GM19240 (cell line): ENCODE measurements at regions not wholly inside any gene's neighbourhood (a gene's known extent, or its start where the extent isn't known, plus 50 kb on each side); places are given as distances from the start of the nearest gene placed in this dataset.
"Not testable (repeated sequence)": the region's sequence is repeated elsewhere in the genome, so short reads cannot be mapped to it uniquely, and the experiment has no call there.

Source experiments
- DNase-seq: peaks from one replicate; pipeline ENCODE4 v3.0.0; 2011; ENCODE audit warnings: low spot score; ENCODE audit not compliant: insufficient read length

DNA sequence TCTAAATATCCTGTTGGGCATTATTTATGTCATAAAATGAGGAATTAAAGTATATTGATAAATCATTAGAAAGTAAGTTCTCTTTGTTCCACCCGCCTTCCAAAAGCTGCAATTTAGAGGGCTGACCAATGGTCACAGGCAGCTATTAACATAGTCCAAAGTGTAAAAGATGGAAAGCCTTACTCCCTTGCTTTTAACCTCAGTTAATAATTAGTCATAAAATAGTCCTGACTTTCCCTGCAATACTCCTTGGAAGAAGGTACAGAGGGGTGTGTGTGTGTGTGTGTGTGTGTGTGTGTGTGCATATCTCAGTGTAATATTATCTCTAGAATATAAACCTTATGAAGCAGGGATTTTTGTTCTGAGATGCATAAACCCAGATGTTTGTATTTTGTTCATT, 275.4 kb downstream of the FAT4 start:
- DNase-seq = no peak

- DNase-seq = no peak
Measured at GRCh38 chr4:125591290-125591689, 276.5 kb downstream of the FAT4 start.

DNA sequence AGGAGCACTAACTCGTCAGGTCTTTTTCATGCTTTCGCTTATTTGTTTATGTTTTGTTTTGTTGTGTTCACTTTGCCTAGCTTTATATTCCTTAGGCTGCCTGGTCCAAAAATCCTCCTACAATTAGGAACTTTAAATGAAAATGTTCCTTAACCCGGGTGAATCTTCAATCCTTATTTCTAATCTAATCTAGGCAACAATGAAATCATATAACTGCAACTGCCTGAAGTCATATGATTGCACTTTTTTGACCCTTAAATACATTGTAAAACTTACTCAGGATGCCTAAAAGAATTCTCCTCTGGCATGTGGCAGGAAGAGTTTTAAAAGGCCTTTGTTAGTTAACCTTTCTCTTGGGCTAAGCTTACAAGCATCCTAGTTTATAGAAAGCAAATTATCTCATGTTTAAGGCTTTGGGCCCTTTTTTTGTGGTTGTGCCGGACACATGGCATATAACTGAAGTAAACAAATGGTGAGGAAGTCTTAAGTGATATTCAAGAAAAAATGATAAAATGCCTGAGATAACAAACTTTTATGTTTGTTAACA, 279.4 kb downstream of the FAT4 start:
- no peak for DNase-seq

- DNase-seq = not testable (repeated sequence)
Measured at GRCh38 chr4:125605926-125606325, 291.2 kb downstream of the FAT4 start.

DNA sequence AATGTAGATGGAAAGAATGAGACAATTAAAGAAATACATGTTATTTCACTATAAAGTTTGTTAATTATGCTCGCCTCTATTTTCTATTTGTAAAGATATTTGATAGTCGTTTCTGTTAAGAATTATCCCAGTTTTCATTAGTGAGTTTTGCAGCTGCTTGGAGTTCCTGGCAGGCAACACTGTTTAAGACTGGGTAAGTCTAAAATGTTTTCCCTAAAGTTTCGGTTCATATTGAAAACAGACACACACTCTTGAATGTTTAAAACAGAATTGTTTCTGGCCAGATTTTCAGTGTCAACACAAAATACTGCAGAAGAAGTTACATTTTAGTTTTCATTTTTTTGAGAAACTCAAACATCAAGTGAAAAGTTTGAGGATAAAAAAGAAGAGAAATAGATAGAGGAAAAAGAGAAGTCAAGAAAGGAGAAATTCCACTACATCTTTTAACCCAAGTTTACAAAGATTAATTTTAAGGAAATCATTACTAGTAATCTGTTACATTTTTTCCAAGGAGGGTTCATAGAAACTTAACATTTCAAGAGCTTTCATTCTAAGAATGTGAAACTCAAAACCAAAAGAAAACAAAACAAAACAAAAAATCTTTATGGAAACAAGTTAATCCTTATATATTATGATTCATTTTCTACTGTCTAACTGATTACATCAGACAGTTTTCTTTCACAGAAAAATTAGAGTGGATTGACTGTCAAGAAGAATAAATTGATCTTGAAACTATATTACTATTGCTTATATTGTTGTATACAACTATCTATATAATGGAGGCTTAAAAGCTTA, 305.5 kb downstream of the FAT4 start:
- DNase-seq = no peak

DNA sequence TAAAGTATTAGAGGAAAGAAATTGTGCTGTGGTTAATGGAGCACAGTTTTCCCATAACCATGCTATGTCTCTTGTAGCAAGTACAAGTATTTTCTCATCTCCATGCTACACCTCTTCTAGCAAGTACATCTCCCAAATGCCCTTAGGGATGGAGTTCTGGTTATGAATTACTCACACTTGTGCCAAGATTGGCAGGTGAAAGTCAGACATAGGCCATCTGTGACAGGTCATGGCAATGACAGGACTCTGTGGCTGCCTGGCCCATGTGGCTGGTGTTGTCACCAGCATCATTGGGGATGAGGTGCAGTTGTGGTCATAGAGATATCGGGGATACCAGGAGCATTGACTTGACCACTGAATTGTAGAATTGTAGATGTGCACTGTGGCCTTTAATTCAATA, 310.2 kb downstream of the FAT4 start:
- DNase-seq = no peak

GRCh38 chr4:125626946-125627345, 312.2 kb downstream of the FAT4 start:
- DNase-seq = no peak

DNA sequence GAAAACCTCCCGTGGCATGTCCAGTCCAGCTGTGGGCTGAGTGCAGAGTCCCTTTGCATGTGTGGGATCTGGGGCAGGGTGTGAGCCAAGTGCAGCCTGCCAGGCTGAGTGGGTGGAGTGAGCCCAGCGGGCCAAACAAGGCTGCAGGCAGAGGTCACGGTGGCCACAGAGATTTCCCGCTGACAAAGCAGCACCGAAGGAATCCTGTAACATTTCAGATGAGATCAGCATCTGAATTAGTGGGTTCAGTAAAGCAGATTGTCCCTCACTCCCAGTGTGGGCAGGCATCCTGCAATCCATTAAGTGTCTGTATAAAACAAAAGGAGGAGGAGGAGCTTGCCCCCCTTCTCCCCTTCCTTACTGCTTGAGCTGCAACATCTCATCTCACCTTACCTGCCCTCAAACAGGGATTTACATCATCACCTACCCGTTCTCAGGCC, 324.4 kb downstream of the FAT4 start:
- no peak for DNase-seq

DNA sequence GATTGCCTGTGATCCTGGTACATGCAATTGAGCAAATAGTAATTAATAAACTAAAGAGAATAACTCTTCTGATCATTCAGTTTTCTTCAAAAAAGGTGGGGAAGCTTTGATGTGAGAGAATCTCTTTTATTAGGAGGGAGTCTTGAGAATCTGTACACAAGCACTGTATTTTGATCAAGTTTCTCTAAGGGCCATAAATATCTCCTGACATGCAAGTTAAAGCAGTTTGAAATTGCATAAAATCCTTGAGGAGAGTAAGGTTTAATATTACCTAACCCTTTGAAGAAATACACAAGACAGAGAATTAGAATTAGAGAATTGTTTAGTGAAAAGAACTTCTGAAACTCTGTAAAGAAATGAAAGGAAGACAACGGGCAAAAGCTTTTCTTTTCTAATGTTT, 326.9 kb downstream of the FAT4 start:
- no peak for DNase-seq

GRCh38 chr4:125642645-125643044, 327.9 kb downstream of the FAT4 start:
- DNase-seq = no peak

DNA sequence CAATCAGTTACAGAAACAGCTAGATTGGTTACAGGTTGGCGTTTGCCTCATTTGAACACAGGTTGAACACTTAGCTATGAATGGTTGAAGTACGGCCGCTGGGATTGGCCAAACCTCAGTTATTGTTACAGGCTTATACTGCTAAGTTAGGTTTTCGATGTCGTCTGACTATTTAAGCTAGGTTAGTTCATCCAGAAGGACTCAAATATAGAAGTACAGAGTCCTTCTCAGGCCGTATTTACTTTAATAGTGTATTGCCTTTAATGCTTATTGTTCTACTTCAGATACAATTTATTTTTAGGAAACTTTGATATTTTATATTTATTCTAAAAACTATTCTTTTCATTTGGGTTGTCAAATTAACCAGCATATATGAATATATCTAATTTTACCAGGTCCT, 334.7 kb downstream of the FAT4 start:
- no peak for DNase-seq

- DNase-seq = no peak
Measured at GRCh38 chr4:125650557-125650956, 335.8 kb downstream of the FAT4 start.

DNA sequence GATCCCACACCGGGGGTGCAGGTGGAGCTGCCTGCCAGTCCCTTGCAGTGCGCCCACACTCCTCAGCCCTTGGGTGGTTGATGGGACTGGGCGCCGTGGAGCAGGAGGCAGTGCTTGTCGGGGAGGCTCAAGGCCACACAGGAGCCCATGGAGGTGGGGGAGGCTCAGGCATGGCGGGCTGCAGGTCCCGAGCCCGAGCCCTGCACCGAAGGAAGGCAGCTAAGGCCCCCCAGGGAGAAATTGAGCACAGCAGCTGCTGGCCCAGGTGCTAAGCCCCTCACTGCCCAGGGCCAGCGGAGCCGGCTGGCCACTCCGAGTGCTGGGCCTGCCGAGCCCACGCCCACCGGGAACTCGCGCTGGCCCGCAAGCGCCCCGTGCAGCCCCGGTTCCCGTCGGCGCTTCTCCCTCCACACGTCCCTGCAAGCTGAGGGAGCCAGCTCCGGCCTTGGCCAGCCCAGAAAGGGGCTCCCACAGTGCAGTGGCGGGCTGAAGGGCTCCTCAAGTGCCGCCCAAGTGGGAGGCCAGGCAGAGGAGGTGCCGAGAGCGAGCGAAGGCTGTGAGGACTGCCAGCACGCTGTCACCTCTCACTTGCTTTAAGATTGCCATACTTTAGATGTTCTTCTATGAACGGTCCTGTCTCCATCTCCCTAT, 337.1 kb downstream of the FAT4 start:
- not testable (repeated sequence) for DNase-seq

DNA sequence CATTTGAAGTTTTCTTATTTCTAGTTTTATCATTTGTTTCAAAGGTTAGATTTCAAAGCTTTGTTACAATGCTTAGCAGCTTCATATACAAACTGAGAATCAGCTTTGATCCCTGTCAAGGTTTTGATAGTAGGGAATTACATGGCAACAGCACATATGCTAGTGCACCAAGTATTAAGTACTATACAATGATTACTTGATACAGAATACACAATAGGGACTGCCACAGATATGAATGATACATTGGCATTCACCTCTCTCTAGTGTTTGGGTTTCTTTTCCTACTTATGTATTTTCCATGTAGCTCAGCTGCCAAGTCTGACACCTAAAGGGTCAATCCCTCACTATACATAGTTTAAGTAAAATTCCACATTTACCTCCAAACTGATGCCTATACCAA, 344.0 kb downstream of the FAT4 start:
- no peak for DNase-seq

GRCh38 chr4:125663896-125664767, 349.4 kb downstream of the FAT4 start:
- DNase-seq = no peak

DNA sequence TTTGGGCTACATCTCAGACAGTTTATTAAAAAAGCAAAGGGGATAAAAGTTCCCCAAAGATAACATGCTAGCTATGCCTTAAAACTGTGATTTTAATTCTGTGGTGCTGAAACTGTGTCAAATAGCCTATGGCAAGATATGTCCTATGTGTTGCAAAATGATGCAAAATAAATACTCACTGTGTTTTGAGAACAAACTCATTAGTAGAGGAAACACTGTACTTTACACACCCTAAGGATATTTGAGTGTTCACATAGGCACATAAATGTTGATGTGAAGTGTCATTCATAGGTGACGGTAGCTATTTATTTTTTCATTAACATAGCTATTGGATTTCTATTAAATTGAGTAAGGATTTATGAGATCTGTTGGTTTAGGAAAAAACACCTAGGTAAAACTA, 351.9 kb downstream of the FAT4 start:
- DNase-seq = no peak

GRCh38 chr4:125676156-125676555, 361.4 kb downstream of the FAT4 start:
- no peak for DNase-seq

DNA sequence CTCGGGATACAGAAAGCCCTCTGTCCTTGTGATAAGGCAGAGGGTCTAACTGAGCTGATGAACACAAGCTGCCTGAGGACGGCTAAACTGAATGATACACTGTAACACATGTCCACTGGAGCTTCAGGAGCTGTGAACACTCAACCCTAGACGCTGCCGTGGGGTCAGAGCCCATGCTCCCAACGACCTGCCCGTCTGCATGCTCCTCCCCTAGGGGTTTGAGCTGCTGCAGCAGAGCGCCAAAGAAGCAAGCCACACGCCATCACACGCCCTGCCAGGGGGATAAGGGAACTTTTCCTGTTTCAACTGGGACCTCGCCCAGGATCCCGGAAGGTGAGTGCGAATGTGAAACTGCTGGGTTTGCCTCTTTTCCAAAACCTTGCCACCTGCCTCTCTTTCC, 361.8 kb downstream of the FAT4 start:
- no peak for DNase-seq

GRCh38 chr4:125677665-125678307, 363.0 kb downstream of the FAT4 start:
- DNase-seq = no peak

DNA sequence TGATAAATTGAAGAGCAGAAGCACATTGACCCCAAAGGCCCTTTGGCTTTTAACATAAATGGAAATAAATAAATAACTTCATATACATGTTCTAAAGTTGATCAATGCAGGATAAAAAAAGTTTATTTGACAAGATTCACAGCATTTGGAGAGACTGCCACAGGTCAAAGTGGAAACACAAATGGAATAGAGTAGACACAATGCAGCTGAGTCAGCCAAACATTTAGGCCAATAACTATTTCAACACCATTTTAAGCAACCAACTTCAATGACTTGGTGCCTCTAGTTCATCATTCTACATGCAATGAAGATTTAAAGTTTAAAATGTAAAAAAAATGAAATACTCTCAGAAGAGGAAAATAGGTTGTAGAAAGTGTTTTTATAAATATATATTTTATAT, 365.2 kb downstream of the FAT4 start:
- no peak for DNase-seq

- no peak for DNase-seq
Measured at GRCh38 chr4:125681240-125681639, 366.5 kb downstream of the FAT4 start.
